ENCODE measurements at regions not wholly inside any gene's neighbourhood (a gene's known extent, or its start where the extent isn't known, plus 50 kb on each side); places are given as distances from the start of the nearest gene placed in this dataset.

DNA sequence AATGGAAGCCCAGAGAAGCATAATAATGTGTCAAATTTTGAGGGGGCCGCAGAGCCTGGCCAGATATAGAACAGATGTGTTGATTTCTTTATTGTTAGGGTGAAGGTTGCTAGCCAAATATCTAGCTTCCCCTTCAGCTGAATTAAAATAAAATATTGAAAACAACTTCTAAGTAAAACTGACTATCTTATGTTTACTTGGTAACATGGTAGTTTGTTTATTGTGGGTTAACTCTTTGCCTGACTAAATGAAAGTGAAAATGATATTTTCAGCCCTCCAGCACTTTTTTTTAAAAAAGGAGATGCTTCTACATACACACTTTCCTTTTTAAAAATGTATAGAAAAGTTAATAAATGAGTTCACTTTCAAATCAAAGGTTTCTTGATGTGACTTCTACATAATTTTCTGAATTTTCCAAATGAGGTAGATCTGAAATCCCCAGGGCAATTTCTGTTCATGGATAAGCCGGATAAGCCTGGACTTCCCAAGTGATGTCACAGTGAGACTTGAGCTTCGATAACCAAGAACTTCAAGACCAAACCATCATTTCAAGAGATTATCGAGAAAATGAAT, 172.1 kb upstream of the OLIG3 start (continued):
- TF ChIP-seq, protein P1, sequence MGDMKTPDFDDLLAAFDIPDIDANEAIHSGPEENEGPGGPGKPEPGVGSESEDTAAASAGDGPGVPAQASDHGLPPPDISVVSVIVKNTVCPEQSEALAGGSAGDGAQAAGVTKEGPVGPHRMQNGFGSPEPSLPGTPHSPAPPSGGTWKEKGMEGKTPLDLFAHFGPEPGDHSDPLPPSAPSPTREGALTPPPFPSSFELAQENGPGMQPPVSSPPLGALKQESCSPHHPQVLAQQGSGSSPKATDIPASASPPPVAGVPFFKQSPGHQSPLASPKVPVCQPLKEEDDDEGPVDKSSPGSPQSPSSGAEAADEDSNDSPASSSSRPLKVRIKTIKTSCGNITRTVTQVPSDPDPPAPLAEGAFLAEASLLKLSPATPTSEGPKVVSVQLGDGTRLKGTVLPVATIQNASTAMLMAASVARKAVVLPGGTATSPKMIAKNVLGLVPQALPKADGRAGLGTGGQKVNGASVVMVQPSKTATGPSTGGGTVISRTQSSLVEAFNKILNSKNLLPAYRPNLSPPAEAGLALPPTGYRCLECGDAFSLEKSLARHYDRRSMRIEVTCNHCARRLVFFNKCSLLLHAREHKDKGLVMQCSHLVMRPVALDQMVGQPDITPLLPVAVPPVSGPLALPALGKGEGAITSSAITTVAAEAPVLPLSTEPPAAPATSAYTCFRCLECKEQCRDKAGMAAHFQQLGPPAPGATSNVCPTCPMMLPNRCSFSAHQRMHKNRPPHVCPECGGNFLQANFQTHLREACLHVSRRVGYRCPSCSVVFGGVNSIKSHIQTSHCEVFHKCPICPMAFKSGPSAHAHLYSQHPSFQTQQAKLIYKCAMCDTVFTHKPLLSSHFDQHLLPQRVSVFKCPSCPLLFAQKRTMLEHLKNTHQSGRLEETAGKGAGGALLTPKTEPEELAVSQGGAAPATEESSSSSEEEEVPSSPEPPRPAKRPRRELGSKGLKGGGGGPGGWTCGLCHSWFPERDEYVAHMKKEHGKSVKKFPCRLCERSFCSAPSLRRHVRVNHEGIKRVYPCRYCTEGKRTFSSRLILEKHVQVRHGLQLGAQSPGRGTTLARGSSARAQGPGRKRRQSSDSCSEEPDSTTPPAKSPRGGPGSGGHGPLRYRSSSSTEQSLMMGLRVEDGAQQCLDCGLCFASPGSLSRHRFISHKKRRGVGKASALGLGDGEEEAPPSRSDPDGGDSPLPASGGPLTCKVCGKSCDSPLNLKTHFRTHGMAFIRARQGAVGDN (IDR thresholded peaks at IDR 0.05) = no peak
- no peak for TF ChIP-seq BHLHE40 (IDR thresholded peaks at IDR 0.05; ENCODE audit: borderline replicate concordance in 1 of 2, low read depth in 2 of 2, low read length in 1 of 2)
- peak; percentile 62; the same call in 1 of the 2 replicates for TF ChIP-seq ATF7 (IDR thresholded peaks at IDR 0.05; ENCODE audit: low read depth)
- no peak for TF ChIP-seq BACH1 (IDR thresholded peaks at IDR 0.05; ENCODE audit: borderline replicate concordance)
- no peak for TF ChIP-seq SMARCA5 (IDR thresholded peaks at IDR 0.05)
- TF ChIP-seq, protein P2, sequence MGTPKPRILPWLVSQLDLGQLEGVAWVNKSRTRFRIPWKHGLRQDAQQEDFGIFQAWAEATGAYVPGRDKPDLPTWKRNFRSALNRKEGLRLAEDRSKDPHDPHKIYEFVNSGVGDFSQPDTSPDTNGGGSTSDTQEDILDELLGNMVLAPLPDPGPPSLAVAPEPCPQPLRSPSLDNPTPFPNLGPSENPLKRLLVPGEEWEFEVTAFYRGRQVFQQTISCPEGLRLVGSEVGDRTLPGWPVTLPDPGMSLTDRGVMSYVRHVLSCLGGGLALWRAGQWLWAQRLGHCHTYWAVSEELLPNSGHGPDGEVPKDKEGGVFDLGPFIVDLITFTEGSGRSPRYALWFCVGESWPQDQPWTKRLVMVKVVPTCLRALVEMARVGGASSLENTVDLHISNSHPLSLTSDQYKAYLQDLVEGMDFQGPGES (IDR thresholded peaks at IDR 0.05) = no peak
- no peak for TF ChIP-seq TBL1XR1 (IDR thresholded peaks at IDR 0.05; ENCODE audit: low read depth, low read length)
- TF ChIP-seq ZSCAN29 (IDR thresholded peaks at IDR 0.05) = no peak
- no peak for TF ChIP-seq SREBF2 (IDR thresholded peaks at IDR 0.05; ENCODE audit: low read length)
- no peak for TF ChIP-seq SMAD5 (IDR thresholded peaks at IDR 0.05; ENCODE audit: low read depth)
- TF ChIP-seq, protein P3, sequence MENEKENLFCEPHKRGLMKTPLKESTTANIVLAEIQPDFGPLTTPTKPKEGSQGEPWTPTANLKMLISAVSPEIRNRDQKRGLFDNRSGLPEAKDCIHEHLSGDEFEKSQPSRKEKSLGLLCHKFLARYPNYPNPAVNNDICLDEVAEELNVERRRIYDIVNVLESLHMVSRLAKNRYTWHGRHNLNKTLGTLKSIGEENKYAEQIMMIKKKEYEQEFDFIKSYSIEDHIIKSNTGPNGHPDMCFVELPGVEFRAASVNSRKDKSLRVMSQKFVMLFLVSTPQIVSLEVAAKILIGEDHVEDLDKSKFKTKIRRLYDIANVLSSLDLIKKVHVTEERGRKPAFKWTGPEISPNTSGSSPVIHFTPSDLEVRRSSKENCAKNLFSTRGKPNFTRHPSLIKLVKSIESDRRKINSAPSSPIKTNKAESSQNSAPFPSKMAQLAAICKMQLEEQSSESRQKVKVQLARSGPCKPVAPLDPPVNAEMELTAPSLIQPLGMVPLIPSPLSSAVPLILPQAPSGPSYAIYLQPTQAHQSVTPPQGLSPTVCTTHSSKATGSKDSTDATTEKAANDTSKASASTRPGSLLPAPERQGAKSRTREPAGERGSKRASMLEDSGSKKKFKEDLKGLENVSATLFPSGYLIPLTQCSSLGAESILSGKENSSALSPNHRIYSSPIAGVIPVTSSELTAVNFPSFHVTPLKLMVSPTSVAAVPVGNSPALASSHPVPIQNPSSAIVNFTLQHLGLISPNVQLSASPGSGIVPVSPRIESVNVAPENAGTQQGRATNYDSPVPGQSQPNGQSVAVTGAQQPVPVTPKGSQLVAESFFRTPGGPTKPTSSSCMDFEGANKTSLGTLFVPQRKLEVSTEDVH (IDR thresholded peaks at IDR 0.05; ENCODE audit: low read depth, partially characterized antibody) = no peak
- peak; percentile 61 for TF ChIP-seq IKZF1 (conservative IDR thresholded peaks at IDR 0.05)
- no peak for TF ChIP-seq GABPA (IDR thresholded peaks at IDR 0.05; ENCODE audit: low read depth)
- TF ChIP-seq RCOR1 (conservative IDR thresholded peaks at IDR 0.05; ENCODE audit: low read depth, low read length) = no peak
- TF ChIP-seq POLR2AphosphoS5 (IDR thresholded peaks at IDR 0.05; ENCODE audit: low read length) = no peak
- peak; percentile 12; the same call in 1 of the 2 replicates for TF ChIP-seq MTA2 (IDR thresholded peaks at IDR 0.05; ENCODE audit: low read depth)
- TF ChIP-seq HDAC6 (IDR thresholded peaks at IDR 0.05; ENCODE audit: unreplicated experiment) = no peak
- TF ChIP-seq SMAD1 (IDR thresholded peaks at IDR 0.05; ENCODE audit: low read depth, partially characterized antibody) = no peak
- no peak for TF ChIP-seq TAF1 (IDR thresholded peaks at IDR 0.05; ENCODE audit: borderline replicate concordance, low read depth, low read length)
- TF ChIP-seq, protein P4, sequence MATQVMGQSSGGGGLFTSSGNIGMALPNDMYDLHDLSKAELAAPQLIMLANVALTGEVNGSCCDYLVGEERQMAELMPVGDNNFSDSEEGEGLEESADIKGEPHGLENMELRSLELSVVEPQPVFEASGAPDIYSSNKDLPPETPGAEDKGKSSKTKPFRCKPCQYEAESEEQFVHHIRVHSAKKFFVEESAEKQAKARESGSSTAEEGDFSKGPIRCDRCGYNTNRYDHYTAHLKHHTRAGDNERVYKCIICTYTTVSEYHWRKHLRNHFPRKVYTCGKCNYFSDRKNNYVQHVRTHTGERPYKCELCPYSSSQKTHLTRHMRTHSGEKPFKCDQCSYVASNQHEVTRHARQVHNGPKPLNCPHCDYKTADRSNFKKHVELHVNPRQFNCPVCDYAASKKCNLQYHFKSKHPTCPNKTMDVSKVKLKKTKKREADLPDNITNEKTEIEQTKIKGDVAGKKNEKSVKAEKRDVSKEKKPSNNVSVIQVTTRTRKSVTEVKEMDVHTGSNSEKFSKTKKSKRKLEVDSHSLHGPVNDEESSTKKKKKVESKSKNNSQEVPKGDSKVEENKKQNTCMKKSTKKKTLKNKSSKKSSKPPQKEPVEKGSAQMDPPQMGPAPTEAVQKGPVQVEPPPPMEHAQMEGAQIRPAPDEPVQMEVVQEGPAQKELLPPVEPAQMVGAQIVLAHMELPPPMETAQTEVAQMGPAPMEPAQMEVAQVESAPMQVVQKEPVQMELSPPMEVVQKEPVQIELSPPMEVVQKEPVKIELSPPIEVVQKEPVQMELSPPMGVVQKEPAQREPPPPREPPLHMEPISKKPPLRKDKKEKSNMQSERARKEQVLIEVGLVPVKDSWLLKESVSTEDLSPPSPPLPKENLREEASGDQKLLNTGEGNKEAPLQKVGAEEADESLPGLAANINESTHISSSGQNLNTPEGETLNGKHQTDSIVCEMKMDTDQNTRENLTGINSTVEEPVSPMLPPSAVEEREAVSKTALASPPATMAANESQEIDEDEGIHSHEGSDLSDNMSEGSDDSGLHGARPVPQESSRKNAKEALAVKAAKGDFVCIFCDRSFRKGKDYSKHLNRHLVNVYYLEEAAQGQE (IDR thresholded peaks at IDR 0.05; ENCODE audit: low read depth, low read length) = no peak
- TF ChIP-seq PML (IDR thresholded peaks at IDR 0.05; ENCODE audit: low read length) = 0 out of 2 replicates have a peak, but pooled peaks have one; percentile 32
